ENCODE measurements at regions not wholly inside any gene's neighbourhood (a gene's known extent, or its start where the extent isn't known, plus 50 kb on each side); places are given as distances from the start of the nearest gene placed in this dataset.

DNA sequence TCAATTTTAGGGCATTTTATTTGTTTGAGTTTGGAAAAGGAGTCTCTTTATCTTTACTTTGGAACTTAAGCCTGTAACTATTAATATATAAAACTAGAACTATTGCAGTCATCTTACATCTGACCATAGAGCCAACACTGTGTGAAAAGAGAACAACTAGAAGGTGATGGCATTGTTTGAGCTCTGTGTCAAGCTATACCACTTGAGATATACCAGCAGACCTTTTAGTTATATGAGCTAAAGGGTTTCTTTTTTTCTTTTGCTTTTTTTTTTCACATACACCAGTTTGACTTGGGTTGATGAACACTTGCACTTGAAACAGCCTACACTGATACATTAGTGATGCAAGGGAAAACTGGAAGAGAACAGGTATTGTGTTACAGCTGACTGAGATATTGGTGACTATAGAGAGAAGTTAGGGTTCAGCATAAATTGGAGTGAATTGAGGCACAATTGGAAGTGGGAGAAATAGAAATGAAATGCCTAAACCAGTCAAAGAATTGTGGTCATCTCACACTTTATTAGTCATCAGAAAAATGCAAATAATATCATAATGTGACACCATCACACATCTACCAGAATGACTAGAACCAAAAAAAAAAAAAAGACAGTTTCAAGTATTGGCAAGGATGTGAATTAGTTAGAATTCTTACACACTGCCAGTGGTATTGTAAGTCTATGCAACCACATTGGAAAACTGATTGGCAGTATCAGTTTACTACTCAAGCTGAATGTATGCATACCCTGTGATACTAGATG is 60.9 kb downstream of the ADRB2 start:
- ChIA-PET CTCF (interaction anchor here (0.7 kb wide), 1 partner anchor 21 kb away, joined by 3 read pairs; no protein-coding TSS in a partner anchor), POLR2A (ENCODE audit: unreplicated experiment) (interaction anchor here (0.6 kb wide), 1 partner anchor 495 kb away, joined by 17 read pairs; no protein-coding TSS in a partner anchor)
- Histone ChIP-seq H2AK5ac (ENCODE audit: low read depth, low read length) (no peak overlapping the region), H3K4ac (ENCODE audit: low read depth, low read length) (no peak overlapping the region), H3K14ac (replicated peaks; ENCODE audit: low read depth, low read length) (no peak overlapping the region), H4K8ac (ENCODE audit: low read depth in 2 of 2, low read length in 2 of 2) (no peak overlapping the region), H2BK120ac (ENCODE audit: low read depth, low read length) (no peak overlapping the region), H2BK15ac (ENCODE audit: low read depth, low read length) (no peak overlapping the region), H2AFZ (replicated peaks; ENCODE audit: low read length, poor library complexity) (no peak overlapping the region), H3K4me2 (ENCODE audit: low read depth, low read length) (no peak overlapping the region), H2BK20ac (ENCODE audit: low read depth, low read length) (no peak overlapping the region), H3K27me3 (ENCODE audit: control insufficient read depth, insufficient read depth, low read length) (peaks cover 4% of the 10 kb centered on the region), H2BK5ac (ENCODE audit: low read depth, low read length, poor library complexity, severe bottlenecking) (no peak overlapping the region), H3K4me1 (ENCODE audit: control insufficient read depth, insufficient read depth, low read length) (no peaks in the 10 kb centered on the region), H3K27ac (ENCODE audit: insufficient read depth, low read length) (no peak overlapping the region), H3K18ac (ENCODE audit: low read depth, low read length) (no peak overlapping the region), H4K91ac (ENCODE audit: insufficient read depth, low read depth, low read length) (no peak overlapping the region), H4K5ac (ENCODE audit: low read depth, low read length) (no peak overlapping the region), H3K36me3 (ENCODE audit: control insufficient read depth, insufficient read depth, low read length) (no peaks in the 10 kb centered on the region), H3K4me3 (ENCODE audit: insufficient read depth, low read depth, low read length) (no peak overlapping the region), H3K9me1 (ENCODE audit: insufficient read depth, low read length) (no peaks in the 10 kb centered on the region), H2AK9ac (replicated peaks; ENCODE audit: low read depth, low read length, poor library complexity) (no peak overlapping the region), H4K20me1 (ENCODE audit: insufficient read depth, low read length) (no peaks in the 10 kb centered on the region), H3K23ac (ENCODE audit: low read depth, low read length) (no peak overlapping the region), H3K56ac (ENCODE audit: extremely low read depth, insufficient read depth, low read length) (no peak overlapping the region), H3K9me3 (ENCODE audit: control insufficient read depth, insufficient read depth, low read length) (no peaks in the 10 kb centered on the region), H3K79me1 (ENCODE audit: low read depth in 1 of 2, low read length in 2 of 2) (no peaks in the 10 kb centered on the region), H3K9ac (ENCODE audit: low read depth, low read length) (no peak overlapping the region)
- TF ChIP-seq BHLHE40 (IDR thresholded peaks at IDR 0.05; ENCODE audit: low read depth, low read length) (no peak), NFE2L2 (IDR thresholded peaks at IDR 0.05; ENCODE audit: low read depth, low read length) (no peak), CHD1 (IDR thresholded peaks at IDR 0.05; ENCODE audit: low read depth, low read length) (no peak), RAD21 (IDR thresholded peaks at IDR 0.05; ENCODE audit: low read length) (no peak), RFX5 (IDR thresholded peaks at IDR 0.05; ENCODE audit: low read depth, low read length) (no peak), POLR2A (IDR thresholded peaks at IDR 0.05; ENCODE audit: low read depth, low read length) (no peak), FOS (IDR thresholded peaks at IDR 0.05; ENCODE audit: low read depth, low read length) (no peak), MXI1 (IDR thresholded peaks at IDR 0.05; ENCODE audit: borderline replicate concordance, low read depth, low read length) (no peak), MAZ (IDR thresholded peaks at IDR 0.05; ENCODE audit: borderline replicate concordance, low read depth, low read length) (no peak), CEBPB (IDR thresholded peaks at IDR 0.05; ENCODE audit: low read depth, low read length) (no peak), MAFK (IDR thresholded peaks at IDR 0.05; ENCODE audit: low read depth, low read length) (no peak)
- TF ChIP-seq, protein P1, sequence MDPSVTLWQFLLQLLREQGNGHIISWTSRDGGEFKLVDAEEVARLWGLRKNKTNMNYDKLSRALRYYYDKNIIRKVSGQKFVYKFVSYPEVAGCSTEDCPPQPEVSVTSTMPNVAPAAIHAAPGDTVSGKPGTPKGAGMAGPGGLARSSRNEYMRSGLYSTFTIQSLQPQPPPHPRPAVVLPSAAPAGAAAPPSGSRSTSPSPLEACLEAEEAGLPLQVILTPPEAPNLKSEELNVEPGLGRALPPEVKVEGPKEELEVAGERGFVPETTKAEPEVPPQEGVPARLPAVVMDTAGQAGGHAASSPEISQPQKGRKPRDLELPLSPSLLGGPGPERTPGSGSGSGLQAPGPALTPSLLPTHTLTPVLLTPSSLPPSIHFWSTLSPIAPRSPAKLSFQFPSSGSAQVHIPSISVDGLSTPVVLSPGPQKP (IDR thresholded peaks at IDR 0.05; ENCODE audit: borderline replicate concordance, low read depth, low read length), result no peak
- TF ChIP-seq, protein P2, sequence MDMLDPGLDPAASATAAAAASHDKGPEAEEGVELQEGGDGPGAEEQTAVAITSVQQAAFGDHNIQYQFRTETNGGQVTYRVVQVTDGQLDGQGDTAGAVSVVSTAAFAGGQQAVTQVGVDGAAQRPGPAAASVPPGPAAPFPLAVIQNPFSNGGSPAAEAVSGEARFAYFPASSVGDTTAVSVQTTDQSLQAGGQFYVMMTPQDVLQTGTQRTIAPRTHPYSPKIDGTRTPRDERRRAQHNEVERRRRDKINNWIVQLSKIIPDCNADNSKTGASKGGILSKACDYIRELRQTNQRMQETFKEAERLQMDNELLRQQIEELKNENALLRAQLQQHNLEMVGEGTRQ (IDR thresholded peaks at IDR 0.05; ENCODE audit: low read depth, low read length), result no peak
- TF ChIP-seq, protein P3, sequence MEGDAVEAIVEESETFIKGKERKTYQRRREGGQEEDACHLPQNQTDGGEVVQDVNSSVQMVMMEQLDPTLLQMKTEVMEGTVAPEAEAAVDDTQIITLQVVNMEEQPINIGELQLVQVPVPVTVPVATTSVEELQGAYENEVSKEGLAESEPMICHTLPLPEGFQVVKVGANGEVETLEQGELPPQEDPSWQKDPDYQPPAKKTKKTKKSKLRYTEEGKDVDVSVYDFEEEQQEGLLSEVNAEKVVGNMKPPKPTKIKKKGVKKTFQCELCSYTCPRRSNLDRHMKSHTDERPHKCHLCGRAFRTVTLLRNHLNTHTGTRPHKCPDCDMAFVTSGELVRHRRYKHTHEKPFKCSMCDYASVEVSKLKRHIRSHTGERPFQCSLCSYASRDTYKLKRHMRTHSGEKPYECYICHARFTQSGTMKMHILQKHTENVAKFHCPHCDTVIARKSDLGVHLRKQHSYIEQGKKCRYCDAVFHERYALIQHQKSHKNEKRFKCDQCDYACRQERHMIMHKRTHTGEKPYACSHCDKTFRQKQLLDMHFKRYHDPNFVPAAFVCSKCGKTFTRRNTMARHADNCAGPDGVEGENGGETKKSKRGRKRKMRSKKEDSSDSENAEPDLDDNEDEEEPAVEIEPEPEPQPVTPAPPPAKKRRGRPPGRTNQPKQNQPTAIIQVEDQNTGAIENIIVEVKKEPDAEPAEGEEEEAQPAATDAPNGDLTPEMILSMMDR (conservative IDR thresholded peaks at IDR 0.05; ENCODE audit: low read depth, low read length), result no peak
- BruUV-seq (replicated peaks), result no TSS peak
- intact Hi-C loops (cut with micrococcal nuclease), result no loop called here
- dilution Hi-C loops (cut with HindIII; ENCODE audit: low sequenced_read_pairs, unreplicated experiment), result no loop called here
- in situ Hi-C loops (cut with MboI; ENCODE audit: low sequenced_read_pairs), result no loop called here
- DNase-seq (no peak), ATAC-seq (ENCODE audit: low read depth) (no peak)

All from IMR-90 (cell line).